ENCODE measurements at regions not wholly inside any gene's neighbourhood (a gene's known extent, or its start where the extent isn't known, plus 50 kb on each side); places are given as distances from the start of the nearest gene placed in this dataset.

- TF ChIP-seq CTCF (IDR thresholded peaks at IDR 0.05) (no peak), POLR2A (IDR thresholded peaks at IDR 0.05) (no peak)
Observed at GRCh38 chr12:87121896-87122295, 865.7 kb upstream of the MGAT4C start.
